Neuronal stem cell (in vitro differentiated cells): ENCODE measurements at regions not wholly inside any gene's neighbourhood (a gene's known extent, or its start where the extent isn't known, plus 50 kb on each side); places are given as distances from the start of the nearest gene placed in this dataset.

Experiments
- DNase-seq: peaks from one replicate; pipeline ENCODE4 v3.0.0-alpha.2; 2013; ENCODE audit warnings: low spot score
- H2AFZ ChIP-seq: one replicate; pipeline ENCODE4 v1.6.1; 2013; ENCODE audit warnings: mild to moderate bottlenecking, low read length, inconsistent platforms
- H2AK5ac ChIP-seq: 2 replicates; pipeline ENCODE4 v1.6.1; 2013; ENCODE audit warnings: low read depth, mild to moderate bottlenecking, inconsistent platforms, low read length, moderate library complexity, mixed read lengths
- H2BK120ac ChIP-seq: 2 replicates; pipeline ENCODE4 v1.6.1; 2013; ENCODE audit warnings: low read depth, mild to moderate bottlenecking, inconsistent platforms, low read length, moderate library complexity, mixed read lengths
- H2BK12ac ChIP-seq: one replicate; pipeline ENCODE4 v1.6.1; 2013; ENCODE audit warnings: low read length, inconsistent platforms
- H2BK15ac ChIP-seq: 2 replicates; pipeline ENCODE4 v1.6.1; 2013; ENCODE audit warnings: mild to moderate bottlenecking, low read length, inconsistent platforms, mixed read lengths
- H2BK5ac ChIP-seq: one replicate; pipeline ENCODE4 v1.6.1; 2013; ENCODE audit warnings: inconsistent platforms, mild to moderate bottlenecking, low read length, moderate library complexity
- H3K14ac ChIP-seq: one replicate; pipeline ENCODE4 v1.6.1; 2013; ENCODE audit warnings: low read length, inconsistent platforms
- H3K18ac ChIP-seq: 2 replicates; pipeline ENCODE4 v1.6.1; 2013; ENCODE audit warnings: low read length, inconsistent platforms
- H3K23ac ChIP-seq: 2 replicates; pipeline ENCODE4 v1.6.1; 2013; ENCODE audit warnings: low read depth, mild to moderate bottlenecking, mixed read lengths, low read length, inconsistent platforms; ENCODE audit not compliant: poor library complexity
- H3K27ac ChIP-seq: replicated peaks from 3 replicates; pipeline ENCODE4 v1.5.1; 2013; ENCODE audit warnings: low read length, inconsistent platforms
- H3K27me3 ChIP-seq, 3 experiments: 2 replicates each; pipeline ENCODE4 v1.6.1; 2013; ENCODE audit warnings: low read length in 3 of 3, mild to moderate bottlenecking in 2 of 3, inconsistent platforms in 1 of 3, low read depth in 1 of 3, mixed read lengths in 1 of 3, moderate library complexity in 1 of 3; ENCODE audit not compliant: control insufficient read depth in 3 of 3, insufficient read depth in 3 of 3
- H3K36me3 ChIP-seq, 2 donors: replicated peaks in 1 of 2; 2 replicates each; pipeline ENCODE4 v1.6.1; 2013; ENCODE audit warnings: low read length in 2 of 2; ENCODE audit not compliant: control insufficient read depth in 2 of 2, insufficient read depth in 2 of 2
- H3K4ac ChIP-seq: 2 replicates; pipeline ENCODE4 v1.6.1; 2013; ENCODE audit warnings: inconsistent platforms, mild to moderate bottlenecking, low read length, moderate library complexity
- H3K4me1 ChIP-seq, 2 donors: 1 replicate in 1 of 2; 2 replicates in 1 of 2; pipeline ENCODE4 v1.6.1; 2013; ENCODE audit warnings: low read length in 2 of 2, low read depth in 1 of 2; ENCODE audit not compliant: control insufficient read depth in 2 of 2, insufficient read depth in 1 of 2
- H3K4me2 ChIP-seq: one replicate; pipeline ENCODE4 v1.6.1; 2013; ENCODE audit warnings: mild to moderate bottlenecking, low read length, inconsistent platforms; ENCODE audit not compliant: insufficient read depth, poor library complexity, severe bottlenecking
- H3K4me3 ChIP-seq, 2 donors: 2 replicates each; pipeline ENCODE4 v1.5.1; 2013; ENCODE audit warnings: low read length in 2 of 2, mild to moderate bottlenecking in 2 of 2, inconsistent platforms in 1 of 2, moderate library complexity in 1 of 2
- H3K79me1 ChIP-seq: one replicate; pipeline ENCODE4 v1.6.1; 2013; ENCODE audit warnings: low read depth, mild to moderate bottlenecking, inconsistent platforms, low read length, moderate library complexity
- H3K9ac ChIP-seq: one replicate; pipeline ENCODE4 v1.6.1; 2013; ENCODE audit warnings: mild to moderate bottlenecking, low read depth, low read length, inconsistent platforms; ENCODE audit not compliant: poor library complexity
- H3K9me3 ChIP-seq, 2 donors: replicated peaks in 1 of 2; 2 replicates each; pipeline versions ENCODE3 to v1.6.1; 2013; ENCODE audit warnings: low read length in 2 of 2, mild to moderate bottlenecking in 2 of 2, inconsistent platforms in 1 of 2, low read depth in 1 of 2, mixed read lengths in 1 of 2, moderate library complexity in 1 of 2; ENCODE audit not compliant: control insufficient read depth in 2 of 2, insufficient read depth in 1 of 2
- H4K8ac ChIP-seq: one replicate; pipeline ENCODE4 v1.6.1; 2013; ENCODE audit warnings: low read depth, mild to moderate bottlenecking, inconsistent platforms, low read length, moderate library complexity
- H4K91ac ChIP-seq: one replicate; pipeline ENCODE4 v1.6.1; 2013; ENCODE audit warnings: low read length, low read depth, mild to moderate bottlenecking, inconsistent platforms; ENCODE audit not compliant: poor library complexity
- WGBS, 2 donors: extraction: QIAGEN DNeasy Blood & Tissue Kit; methylation state at CpG; one replicate each; pipeline ENCODE4 v1.1.7; 2013; ENCODE audit warnings: missing lambda C conversion rate in 2 of 2, mixed read lengths in 1 of 2; ENCODE audit not compliant: insufficient read length in 2 of 2, insufficient replicate concordance in 1 of 2; ENCODE audit errors: extremely low coverage in 2 of 2; 5-methylcytosine and 5-hydroxymethylcytosine counted together

GRCh38 chr7:28258240-28258639, 77.6 kb upstream of the JAZF1 start:
- Histone ChIP-seq H3K79me1 (no peaks in the 10 kb centered on the region), H3K36me3 (no peaks in the 10 kb centered on the region), H2AFZ (no peak overlapping the region), H2BK12ac (no peak overlapping the region), H2BK5ac (no peak overlapping the region), H3K23ac (no peak overlapping the region), H2AK5ac (no peak overlapping the region), H3K9ac (no peak overlapping the region), H3K4me2 (no peak overlapping the region), H3K27me3 (peaks cover 0 to 10% (median 0%) of the 10 kb centered on the region in 3 experiments), H3K9me3 (no peaks in the 10 kb centered on the region), H3K4ac (no peak overlapping the region), H2BK120ac (no peak overlapping the region), H3K4me1 (no peaks in the 10 kb centered on the region), H3K4me3 (no peak overlapping the region), H2BK15ac (no peak overlapping the region), H4K91ac (no peak overlapping the region), H4K8ac (no peak overlapping the region), H3K27ac (no peak overlapping the region), H3K18ac (no peak overlapping the region), H3K14ac (no peak overlapping the region)
- WGBS, 2 donors = no CpG with 5 or more reads among the region's 1 CpG
- DNase-seq = no peak

GRCh38 chr7:28260969-28261368, 80.4 kb upstream of the JAZF1 start:
- H3K27me3 ChIP-seq = peaks cover 0 to 10% (median 0%) of the 10 kb centered on the region in 3 experiments
- H2BK12ac ChIP-seq = no peak overlapping the region
- DNase-seq = no peak
- no peak overlapping the region for H4K8ac ChIP-seq
- no peaks in the 10 kb centered on the region for H3K4me1 ChIP-seq
- H2AK5ac ChIP-seq = no peak overlapping the region
- H3K9ac ChIP-seq = no peak overlapping the region
- no peak overlapping the region for H4K91ac ChIP-seq
- no peak overlapping the region for H3K14ac ChIP-seq
- no peak overlapping the region for H3K27ac ChIP-seq
- H2BK5ac ChIP-seq = no peak overlapping the region
- no peaks in the 10 kb centered on the region for H3K9me3 ChIP-seq
- no peaks in the 10 kb centered on the region for H3K36me3 ChIP-seq
- no CpG with 5 or more reads among the region's 3 CpGs for WGBS, 2 donors
- no peak overlapping the region for H2BK15ac ChIP-seq
- H3K4ac ChIP-seq = no peak overlapping the region
- H3K23ac ChIP-seq = no peak overlapping the region
- H3K18ac ChIP-seq = no peak overlapping the region
- H3K4me3 ChIP-seq = no peak overlapping the region
- no peak overlapping the region for H3K4me2 ChIP-seq
- H2BK120ac ChIP-seq = no peak overlapping the region
- H3K79me1 ChIP-seq = no peaks in the 10 kb centered on the region
- no peak overlapping the region for H2AFZ ChIP-seq

- Histone ChIP-seq H2AK5ac (no peak overlapping the region), H2BK15ac (no peak overlapping the region), H2AFZ (no peak overlapping the region), H3K4me2 (no peak overlapping the region), H3K36me3 (no peaks in the 10 kb centered on the region), H3K79me1 (no peaks in the 10 kb centered on the region), H2BK5ac (no peak overlapping the region), H3K4ac (no peak overlapping the region), H2BK12ac (no peak overlapping the region), H3K23ac (no peak overlapping the region), H3K14ac (no peak overlapping the region), H3K4me1 (no peaks in the 10 kb centered on the region), H3K9me3 (no peaks in the 10 kb centered on the region), H3K18ac (no peak overlapping the region), H3K9ac (no peak overlapping the region), H4K8ac (no peak overlapping the region), H3K27me3 (peaks cover 0 to 6% (median 0%) of the 10 kb centered on the region in 3 experiments), H2BK120ac (no peak overlapping the region), H3K4me3 (no peak overlapping the region), H4K91ac (no peak overlapping the region), H3K27ac (no peak overlapping the region)
- whole genome bisulfite sequencing, 2 donors = no CpG with 5 or more reads among the region's 9 CpGs
- no peak for DNase-seq
Observed at GRCh38 chr7:28263622-28264271, 83.2 kb upstream of the JAZF1 start.

- WGBS, 2 donors = no CpG with 5 or more reads among the region's 2 CpGs
Observed at GRCh38 chr7:28266402-28266801, 85.8 kb upstream of the JAZF1 start.

More at GRCh38 chr7:28266402-28266801, 85.8 kb upstream of the JAZF1 start:
- no peak overlapping the region for H3K14ac ChIP-seq
- H4K91ac ChIP-seq = no peak overlapping the region
- H3K9me3 ChIP-seq = no peaks in the 10 kb centered on the region
- H2AFZ ChIP-seq = peak overlapping the region; percentile 64
- no peak overlapping the region for H2BK5ac ChIP-seq
- H3K79me1 ChIP-seq = no peaks in the 10 kb centered on the region
- no peak overlapping the region for H3K18ac ChIP-seq
- H2AK5ac ChIP-seq = no peak overlapping the region
- H3K23ac ChIP-seq = no peak overlapping the region
- no peak overlapping the region for H2BK15ac ChIP-seq
- H3K4me2 ChIP-seq = no peak overlapping the region
- no peak overlapping the region for H3K9ac ChIP-seq
- H3K27me3 ChIP-seq = peaks cover 0 to 7% (median 0%) of the 10 kb centered on the region in 3 experiments
- no peaks in the 10 kb centered on the region for H3K4me1 ChIP-seq
- H3K4ac ChIP-seq = no peak overlapping the region
- H2BK12ac ChIP-seq = no peak overlapping the region
- no peaks in the 10 kb centered on the region for H3K36me3 ChIP-seq
- H3K4me3 ChIP-seq = no peak overlapping the region
- DNase-seq = no peak
- no peak overlapping the region for H2BK120ac ChIP-seq
- H4K8ac ChIP-seq = no peak overlapping the region
- H3K27ac ChIP-seq = no peak overlapping the region
